HG02642 (cell line): ENCODE measurements at regions not wholly inside any gene's neighbourhood (a gene's known extent, or its start where the extent isn't known, plus 50 kb on each side); places are given as distances from the start of the nearest gene placed in this dataset.
"Not testable (repeated sequence)": the region's sequence is repeated elsewhere in the genome, so short reads cannot be mapped to it uniquely, and the experiment has no call there.

Source experiments
- ATAC-seq: cut with Tn5 transposase; IDR thresholded peaks from one replicate; pipeline ENCODE4 v1.9.1; 2021; ENCODE audit warnings: mild to moderate bottlenecking; ENCODE audit not compliant: unreplicated experiment, poor library complexity

DNA sequence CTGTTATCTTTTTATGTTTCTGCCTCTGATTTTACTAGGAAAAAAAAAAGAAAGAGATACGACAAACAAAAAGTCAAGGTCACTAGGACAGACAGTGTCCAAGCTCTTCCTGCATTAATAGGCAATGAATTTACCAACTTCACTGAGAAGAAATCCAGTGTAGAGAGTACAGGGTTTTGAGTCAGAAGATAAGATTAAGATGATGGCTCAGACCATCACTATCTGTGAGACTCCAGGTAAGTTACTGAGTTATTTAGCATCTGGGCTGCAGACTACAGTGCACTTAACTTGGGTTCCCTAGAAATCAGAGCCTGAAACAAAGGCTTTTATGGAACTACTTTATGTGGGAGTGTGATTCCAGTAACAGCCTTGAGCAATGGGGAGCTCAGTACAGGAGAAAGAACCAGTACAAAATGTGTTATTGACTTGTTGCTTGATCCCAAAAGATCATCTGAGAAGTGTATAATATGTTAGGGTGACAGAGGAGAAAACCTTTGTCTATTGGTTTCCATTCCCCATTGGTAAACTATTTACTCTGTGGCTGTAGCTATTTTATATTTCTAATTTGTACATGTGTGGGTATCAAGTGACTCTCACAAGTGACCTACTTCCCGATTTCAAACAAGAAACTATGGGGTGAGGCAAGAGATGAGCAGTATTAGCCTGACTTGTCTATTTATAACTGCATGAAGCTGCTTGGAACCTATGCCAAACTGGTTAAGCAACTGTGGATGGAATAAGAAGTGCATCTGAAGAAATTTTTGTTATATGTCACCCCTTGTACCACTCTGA is 395.8 kb downstream of the RAB38 start:
- no peak for ATAC-seq

DNA sequence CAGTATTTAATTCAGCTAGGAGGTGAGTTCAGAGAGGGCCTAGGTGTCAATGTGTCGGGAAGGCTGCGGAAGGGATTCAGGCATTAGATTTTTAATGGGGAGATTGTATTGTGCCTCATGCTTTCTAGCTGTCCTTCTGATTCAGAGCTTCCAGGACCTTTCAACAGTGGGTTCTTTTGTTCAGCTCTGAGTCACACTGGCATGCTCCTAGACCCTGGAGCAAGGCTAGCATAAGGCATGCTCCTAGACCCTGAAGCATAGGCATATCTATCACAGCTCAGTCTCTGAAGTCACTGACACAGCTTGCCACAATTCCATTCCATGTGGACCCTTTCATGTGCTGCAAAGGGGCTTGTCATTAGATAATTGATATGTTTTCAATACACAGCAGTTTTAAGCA is 396.9 kb downstream of the RAB38 start:
- ATAC-seq: no peak

DNA sequence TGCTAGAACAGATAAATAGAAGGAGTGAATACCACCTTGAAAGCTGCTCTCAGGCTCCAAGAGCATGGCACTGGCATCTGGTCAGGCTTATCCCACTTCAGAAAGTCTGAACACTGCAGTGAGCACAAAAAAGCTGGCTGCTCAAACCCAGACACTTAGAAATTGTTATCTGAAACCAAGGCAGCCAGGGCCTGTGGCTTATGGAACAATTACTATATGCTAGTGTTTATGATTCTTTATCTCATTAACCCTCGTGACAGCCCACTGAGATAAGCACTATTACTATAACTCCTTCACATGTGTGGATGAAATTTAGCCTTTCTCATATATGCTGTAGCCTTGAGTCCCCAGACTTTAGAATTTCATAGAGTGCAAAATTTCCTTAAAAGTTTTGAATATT is 400.2 kb downstream of the RAB38 start:
- ATAC-seq: no peak

DNA sequence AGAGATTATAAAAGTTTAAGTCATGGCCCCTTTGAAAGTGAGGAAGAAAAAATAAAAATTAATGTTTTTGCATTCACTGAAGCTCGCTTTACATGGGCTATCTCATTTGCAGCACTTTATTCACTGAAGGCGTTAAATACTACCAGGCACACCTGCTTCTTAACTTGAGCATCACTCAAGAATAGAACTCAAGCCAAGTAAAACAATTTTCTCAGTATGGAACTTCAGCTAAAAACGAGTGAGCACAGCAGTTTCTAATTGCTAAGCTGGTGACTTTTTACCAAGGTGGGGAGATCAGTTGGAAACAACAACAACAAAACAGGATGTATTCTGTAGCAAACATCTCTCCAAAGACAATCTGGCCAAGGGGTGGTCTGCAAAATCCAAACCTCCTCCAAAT is 405.6 kb downstream of the RAB38 start:
- no peak for ATAC-seq

DNA sequence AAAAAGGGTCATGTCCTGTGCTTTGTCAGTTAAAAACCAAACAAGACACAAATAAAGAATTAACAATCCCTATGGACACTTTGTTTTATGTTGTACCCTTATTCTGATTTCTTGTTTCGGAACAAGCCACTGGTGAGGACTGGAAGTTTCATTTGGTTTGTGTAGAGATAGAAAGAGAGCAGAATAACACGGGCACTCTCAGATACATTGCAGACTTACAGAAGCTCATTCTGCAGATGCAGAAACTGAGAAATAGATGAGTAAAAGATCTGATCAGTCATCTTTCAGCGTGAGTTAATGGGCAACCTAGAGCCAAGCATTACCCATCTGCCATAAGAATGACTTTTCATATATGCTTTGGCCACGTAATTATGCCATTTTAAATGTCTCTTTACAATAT is 407.6 kb downstream of the RAB38 start:
- ATAC-seq: no peak

DNA sequence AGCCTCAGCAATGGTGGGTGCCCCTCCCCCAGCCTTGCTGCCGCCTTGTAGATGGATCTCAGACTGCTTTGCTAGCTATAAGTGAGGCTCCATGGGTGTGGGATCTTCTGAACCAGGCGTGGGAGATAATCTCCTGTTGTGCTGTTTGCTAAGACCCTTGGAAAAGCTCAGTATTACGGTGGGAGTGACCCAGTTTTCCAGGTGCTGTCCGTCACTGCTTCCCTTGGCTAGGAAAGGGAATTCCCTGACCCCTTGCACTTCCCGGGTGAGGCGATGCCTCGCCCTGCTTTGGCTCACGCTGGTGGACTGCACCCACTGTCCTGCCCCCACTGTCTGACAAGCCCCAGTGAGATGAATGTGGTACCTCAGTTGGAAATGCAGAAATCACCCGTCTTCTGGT is 411.2 kb downstream of the RAB38 start:
- ATAC-seq: not testable (repeated sequence)

DNA sequence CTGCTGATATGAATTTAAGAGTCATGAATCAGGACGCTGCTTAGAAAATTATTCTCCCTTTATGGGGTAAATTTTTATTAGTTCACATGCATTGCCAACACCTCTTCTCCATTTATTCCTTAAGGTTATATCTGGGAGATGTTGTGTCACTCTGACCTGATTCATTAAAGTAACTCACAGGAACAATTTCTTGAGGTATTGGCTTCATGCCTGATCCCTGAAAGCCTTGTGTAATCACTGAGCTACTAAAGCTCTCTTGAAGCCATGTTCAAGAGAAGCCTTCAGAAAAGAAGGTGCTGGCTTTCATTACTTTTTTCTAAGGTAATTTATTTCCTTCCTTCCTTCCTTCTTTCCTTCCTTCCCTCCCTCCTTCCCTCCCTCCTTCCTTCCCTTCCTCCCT is 420.6 kb downstream of the RAB38 start:
- no peak for ATAC-seq

DNA sequence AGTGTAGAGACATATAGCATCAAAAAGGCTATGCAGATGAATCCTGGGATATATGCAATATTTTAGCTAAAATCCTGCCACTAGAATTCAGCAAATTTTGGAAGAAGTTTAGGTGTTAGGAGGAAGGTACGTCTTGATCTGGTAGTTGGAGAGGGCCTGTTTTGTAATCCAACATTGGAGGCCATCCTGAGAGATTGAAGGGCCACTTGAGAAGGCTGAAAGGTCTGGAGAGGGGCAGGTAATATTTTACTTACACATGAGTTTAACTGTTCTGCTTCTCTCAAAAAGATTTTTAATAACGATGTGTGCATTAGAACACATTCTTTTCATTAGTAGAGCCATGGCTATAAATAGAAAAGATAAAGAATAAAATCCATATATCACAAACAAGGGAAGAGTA is 422.1 kb downstream of the RAB38 start:
- ATAC-seq: no peak

DNA sequence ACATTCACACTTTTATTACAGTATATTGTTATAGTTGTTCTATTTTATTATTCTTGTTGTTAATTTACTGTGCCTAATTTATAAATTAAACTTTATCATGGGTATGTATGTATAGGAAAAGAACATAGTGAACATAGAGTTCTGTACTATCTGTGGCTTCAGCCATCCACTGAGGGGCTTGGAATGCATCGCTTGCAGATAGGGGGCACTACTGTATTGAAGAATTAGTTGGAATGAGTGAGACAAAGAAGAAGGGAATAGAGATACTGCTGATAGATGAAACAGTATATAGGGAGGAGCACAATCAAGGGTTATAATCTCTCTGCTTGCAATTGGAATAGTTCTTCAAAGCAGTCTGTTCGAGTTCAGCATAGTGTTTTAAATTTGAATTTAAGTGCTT is 432.2 kb downstream of the RAB38 start:
- ATAC-seq: no peak

DNA sequence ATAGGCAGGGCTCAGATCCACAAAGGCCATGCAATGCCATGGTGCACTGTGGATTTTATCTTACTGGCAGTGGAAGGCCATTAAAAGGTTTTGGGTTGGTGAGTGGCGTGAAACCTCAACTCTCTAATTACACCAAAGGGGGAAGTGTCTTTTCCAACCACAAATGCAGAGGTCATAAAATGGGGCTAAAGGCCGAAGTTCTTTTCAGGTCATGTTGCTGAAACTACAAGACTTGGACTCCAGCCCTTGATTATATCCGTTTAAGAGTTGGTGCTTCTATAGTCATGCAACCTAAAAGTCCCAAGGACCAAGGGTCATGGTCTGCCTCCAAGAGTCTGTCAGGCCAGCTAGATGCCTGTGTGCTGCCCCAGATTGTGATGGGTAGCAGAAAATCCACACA is 434.3 kb downstream of the RAB38 start:
- ATAC-seq: no peak

DNA sequence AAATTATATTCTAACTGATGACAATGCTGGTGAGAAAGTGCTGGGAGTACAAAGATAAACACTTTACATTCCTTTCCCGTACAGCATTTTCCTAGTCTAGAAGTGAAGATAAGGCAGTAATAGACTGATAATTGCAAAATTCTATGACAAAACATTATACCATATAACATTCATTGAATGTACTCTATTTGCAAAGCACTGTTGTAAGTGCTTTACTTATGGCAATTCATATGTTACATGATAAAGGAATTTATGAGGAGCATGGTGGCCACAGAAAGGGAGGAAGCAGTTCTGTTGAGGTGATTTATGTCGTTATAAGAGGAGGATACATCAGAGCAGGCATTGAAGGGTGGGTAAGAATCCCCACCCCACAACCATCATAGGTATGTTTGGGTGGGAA is 434.8 kb downstream of the RAB38 start:
- no peak for ATAC-seq

DNA sequence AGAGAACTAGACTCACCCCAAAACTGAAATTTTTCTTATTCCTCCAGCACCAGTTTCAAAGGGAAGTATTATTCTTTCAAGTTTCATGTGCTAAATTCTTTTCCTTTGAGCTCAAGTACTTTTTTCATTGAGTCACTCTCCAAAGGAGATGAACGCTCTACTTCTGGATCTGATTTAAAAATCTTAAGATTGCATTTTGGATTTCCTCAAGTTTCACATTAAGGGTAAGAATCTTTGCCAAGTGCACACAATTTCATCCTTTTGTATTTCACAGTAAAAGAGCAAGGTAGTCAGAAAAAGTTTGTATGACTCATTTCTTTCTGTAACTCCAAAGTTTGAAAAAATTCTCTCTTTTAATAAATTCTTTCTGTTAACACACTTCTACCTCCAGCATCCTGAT is 435.5 kb downstream of the RAB38 start:
- no peak for ATAC-seq

DNA sequence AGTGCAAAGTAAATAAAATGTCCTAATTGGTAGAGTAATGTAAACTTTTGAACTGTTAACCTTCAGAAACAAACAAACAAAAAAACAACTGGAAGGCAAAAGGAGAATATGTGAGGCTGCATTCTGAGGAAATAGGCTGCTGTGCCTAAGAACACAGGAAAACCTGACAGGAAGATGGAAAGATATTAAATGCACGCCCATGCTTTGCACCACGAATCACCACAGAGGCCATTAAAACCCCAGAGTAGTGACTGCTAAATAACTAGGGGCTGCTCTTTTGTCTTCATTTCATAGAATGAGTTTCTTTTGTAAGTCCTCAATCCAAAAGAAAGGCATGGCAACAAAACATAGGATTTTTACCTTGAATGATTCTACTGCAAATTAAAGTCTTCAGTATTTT is 436.0 kb downstream of the RAB38 start:
- ATAC-seq: no peak

DNA sequence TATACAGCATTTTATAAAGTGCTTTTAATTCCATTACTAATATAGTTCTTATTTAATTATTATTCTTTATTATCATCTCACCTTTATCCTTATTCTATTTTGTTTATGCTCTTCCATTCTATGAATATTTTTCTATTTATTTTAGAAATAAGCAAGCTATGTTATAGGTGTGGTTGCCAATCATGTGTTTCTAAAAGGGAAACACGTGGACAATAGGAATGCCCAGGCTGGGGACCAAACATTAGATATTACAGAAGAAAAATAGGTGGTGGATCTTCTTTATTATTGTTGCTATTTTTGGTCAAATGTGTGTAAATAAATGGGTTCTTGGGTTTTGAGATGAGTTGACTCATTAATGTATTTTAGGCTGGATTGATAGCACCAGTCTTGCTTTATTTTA is 438.3 kb downstream of the RAB38 start:
- ATAC-seq: no peak

DNA sequence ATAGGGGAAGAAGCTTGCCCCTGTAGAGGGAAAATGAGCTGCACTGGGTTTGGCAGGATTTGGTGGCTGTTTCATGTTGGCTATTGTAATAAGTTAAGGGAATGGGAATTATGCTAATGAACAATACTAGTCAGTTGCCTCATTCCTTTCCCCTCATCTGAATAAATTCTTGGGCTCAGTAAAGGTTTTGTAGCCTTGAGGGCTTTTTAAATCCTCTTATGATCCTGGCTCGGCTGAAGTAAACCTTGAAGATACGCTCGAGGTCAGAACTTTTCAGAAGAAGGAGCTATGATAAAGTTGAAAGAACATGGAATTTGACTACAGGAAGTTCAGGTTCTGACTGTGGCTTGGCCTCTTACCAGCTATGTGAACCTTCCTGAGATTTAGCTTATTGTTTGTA is 448.7 kb downstream of the RAB38 start:
- no peak for ATAC-seq

DNA sequence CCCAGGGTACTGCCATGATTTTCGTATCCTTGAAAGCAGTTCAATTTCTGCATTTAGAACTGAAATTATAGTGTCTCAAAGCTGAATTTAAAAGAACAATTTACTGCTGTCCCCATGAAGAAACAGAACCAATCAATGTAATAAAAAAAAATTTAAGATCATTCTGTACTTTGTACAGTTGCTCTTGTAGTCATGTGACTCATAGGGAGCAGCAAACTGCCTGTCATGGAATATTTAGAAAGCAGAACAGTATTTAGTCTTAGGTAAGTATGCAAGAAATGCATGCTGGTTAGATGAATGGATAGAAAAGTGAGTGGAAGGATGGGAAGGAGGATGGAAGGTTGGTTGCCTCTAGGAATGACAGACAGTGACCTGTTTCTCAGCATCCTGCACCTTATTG is 450.9 kb downstream of the RAB38 start:
- no peak for ATAC-seq

DNA sequence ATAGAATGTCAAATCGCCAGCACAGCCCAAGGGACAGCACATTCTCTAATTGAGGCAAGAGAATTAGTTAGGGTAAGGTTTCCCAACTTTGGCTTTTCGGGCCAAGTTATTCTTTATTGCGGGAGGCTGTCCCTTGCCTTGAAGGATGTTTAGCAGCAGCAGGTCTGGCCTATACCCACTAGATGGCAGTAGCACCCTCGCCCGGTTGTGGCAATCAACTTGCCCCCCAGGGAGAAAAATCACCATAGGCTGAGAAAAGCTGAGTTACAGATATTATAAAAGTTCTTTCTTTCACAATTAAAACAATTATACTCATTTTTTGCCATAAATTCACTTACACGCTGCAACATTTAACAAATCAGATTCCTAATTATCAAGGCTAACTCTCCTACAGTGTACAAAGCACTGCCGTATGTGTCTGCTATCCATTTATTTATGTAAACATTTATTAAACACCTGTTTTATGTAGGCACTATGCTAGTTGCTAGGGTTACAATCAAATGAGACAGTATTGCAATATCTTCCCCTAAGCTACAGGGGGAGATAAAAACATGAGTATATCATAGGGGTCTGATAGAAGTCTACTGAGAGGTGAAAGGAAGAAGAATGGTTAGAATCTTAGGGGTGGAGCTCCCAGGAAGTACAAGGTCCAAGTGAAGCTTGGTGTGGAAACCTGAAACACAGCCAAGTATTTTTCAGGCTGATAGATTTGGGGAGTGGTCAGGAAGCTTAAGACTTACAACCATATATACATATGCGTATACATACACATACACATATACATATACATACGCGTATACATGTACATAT is 452.3 kb downstream of the RAB38 start:
- ATAC-seq: peak; percentile 71

DNA sequence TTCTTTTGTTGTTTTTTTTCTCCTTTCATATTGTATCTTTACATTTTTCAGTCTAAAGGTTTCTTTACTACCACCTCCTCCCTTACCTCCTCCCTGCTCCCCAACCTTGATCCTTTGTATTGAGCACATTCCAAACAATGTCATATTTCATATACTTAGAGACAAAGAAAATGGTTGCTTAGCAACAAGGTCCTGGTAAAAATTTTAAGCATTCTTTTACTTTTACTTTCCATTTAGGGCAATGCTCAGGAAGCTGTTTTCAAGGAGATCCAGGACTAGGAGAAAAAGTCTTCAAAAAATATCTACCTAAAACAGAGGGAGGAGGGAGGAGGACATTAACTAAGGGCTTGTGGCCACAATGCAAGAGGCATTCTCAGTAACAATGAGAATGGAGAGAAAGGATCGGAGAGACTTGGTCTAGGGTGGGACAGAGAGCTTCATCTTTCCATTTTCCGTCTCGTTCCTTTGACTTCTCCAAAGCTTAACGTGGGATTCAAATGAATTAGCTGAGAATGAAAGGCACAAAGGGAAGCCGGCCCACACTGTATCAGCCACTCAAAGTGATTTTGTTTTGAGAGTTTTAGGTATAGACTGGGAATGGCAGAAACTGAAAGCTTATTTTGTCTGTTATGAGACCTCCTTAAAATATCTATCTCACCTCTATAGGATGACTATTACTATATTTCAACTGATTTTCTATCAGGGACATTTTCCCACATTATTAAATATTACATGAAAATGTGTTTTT is 455.7 kb downstream of the RAB38 start:
- no peak for ATAC-seq

DNA sequence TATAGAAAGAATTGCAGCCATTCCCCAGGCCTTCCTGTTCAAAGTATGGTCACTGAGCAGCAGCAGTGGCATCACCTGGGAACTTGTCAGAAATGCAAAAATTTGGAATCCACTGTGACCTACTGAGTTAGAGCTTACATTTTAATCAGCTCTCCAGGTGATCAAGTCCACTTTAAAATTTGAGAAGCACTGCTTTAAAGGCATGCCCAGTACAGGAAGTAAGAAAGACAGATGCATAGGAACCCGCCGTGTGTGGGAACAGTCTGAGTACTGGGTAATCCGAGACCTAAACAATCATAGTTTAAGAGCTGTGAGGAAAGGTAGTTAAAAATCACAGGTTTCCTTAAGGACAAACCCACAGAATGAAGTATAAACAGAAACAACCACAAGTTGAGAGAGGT is 462.4 kb downstream of the RAB38 start:
- ATAC-seq: no peak

DNA sequence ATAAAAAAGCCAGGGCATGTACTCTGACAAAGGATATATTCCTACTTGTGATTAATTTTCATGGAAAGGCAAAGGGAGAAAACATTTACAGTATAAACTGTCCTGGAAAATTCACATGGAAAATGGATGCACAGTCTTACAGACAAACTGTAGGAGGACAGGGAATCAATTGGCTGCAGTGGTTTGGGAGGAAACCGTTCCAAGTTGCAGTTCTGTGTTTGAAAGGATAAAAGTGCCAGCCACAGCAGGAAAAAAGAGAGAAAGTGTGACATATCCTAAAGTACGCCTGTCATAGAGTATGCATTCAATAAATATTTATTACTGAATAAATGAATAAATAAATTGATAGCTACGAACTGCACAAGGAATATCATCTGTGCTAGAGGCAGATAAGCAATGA is 462.9 kb downstream of the RAB38 start:
- no peak for ATAC-seq

DNA sequence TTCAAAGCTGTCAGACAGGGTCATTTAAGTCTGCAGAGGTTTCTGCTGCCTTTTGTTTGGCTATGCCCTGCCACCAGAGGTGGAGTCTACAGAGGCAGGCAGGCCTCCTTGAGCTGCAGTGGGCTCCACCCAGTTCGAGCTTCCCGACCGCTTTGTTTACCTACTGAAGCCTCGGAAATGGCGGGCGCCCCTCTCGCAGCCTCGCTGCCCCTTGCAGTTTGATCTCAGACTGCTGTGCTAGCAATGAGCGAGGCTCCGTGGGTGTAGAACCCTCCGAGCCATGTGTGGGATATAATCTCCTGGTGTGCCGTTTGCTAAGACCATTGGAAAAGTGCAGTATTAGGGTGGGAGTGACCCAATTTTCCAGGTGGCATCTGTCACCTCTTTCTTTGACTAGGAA is 471.7 kb downstream of the RAB38 start:
- not testable (repeated sequence) for ATAC-seq
